ENCODE measurements at regions not wholly inside any gene's neighbourhood (a gene's known extent, or its start where the extent isn't known, plus 50 kb on each side); places are given as distances from the start of the nearest gene placed in this dataset.

DNA sequence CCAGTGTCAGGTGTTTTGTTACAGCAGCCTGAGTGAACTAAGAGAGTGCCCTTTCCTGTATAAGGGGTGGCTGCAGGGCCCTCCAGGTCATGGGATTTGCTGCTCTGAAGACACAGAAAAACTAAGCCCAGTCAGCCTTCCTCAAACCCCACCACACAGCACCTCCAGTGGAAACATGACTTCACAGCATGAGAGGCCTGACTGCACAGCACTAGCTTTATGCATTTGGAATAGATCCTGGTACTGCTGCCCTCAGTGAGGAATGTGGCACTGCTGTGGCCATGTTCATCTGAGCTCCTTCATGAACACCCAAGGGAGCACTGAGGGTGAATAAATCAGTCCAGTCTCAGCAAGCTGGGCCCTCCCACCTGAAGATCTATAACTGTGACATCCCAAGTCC, 296.1 kb upstream of the FOXQ1 start:
- no peaks in the 10 kb centered on the region for H3K27me3 Mint-ChIP-seq (ENCODE audit: insufficient read depth, unreplicated experiment)
- intact Hi-C loops (cut with micrococcal nuclease; ENCODE audit: unreplicated experiment): no loop called here
- POLR2A ChIA-PET: no interaction called here

DNA sequence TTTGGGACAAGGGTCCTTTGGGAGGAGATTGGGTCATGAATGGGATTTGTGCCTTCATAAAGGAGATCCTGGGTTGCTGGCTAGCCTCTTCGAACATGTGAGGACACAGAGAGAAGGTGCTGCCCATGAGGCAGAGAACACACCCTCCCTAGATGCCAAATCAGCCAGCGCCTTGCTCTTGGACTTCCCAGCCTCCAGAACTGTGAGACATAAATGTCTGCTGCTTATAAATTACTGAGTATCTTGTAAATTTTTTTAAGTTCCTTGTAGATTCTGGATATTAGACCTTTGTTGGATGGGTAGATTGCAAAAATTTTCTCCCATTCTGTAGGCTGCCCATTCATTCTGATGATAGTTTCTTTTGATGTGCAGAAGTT, 297.5 kb upstream of the FOXQ1 start:
- Histone ChIP-seq H3K9me3 (no peaks in the 10 kb centered on the region), H3K4me1 (no peaks in the 10 kb centered on the region), H3K36me3 (ENCODE audit: control insufficient read depth, insufficient read depth, low read length) (no peaks in the 10 kb centered on the region), H3K27me3 (replicated peaks; ENCODE audit: control insufficient read depth, insufficient read depth, low read length) (no peaks in the 10 kb centered on the region), H3K4me3 (ENCODE audit: low read depth, low read length) (no peak overlapping the region)
- peaks cover 12% of the 10 kb centered on the region for H3K9me3 Mint-ChIP-seq (ENCODE audit: unreplicated experiment)
- no TSS peak for BruUV-seq (replicated peaks)
- no peak for DNase-seq
- no peak overlapping the region for H3K4me3 Mint-ChIP-seq (ENCODE audit: unreplicated experiment)
- intact Hi-C loops (cut with micrococcal nuclease; ENCODE audit: unreplicated experiment): no loop called here
- TF ChIP-seq, protein P1, sequence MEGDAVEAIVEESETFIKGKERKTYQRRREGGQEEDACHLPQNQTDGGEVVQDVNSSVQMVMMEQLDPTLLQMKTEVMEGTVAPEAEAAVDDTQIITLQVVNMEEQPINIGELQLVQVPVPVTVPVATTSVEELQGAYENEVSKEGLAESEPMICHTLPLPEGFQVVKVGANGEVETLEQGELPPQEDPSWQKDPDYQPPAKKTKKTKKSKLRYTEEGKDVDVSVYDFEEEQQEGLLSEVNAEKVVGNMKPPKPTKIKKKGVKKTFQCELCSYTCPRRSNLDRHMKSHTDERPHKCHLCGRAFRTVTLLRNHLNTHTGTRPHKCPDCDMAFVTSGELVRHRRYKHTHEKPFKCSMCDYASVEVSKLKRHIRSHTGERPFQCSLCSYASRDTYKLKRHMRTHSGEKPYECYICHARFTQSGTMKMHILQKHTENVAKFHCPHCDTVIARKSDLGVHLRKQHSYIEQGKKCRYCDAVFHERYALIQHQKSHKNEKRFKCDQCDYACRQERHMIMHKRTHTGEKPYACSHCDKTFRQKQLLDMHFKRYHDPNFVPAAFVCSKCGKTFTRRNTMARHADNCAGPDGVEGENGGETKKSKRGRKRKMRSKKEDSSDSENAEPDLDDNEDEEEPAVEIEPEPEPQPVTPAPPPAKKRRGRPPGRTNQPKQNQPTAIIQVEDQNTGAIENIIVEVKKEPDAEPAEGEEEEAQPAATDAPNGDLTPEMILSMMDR (IDR thresholded peaks at IDR 0.05; ENCODE audit: insufficient read depth in 1 of 2, low read depth in 1 of 2, low read length in 1 of 2, severe bottlenecking in 1 of 2, unreplicated experiment in 1 of 2): no peak
- ChIA-PET POLR2A (no interaction called here), CTCF (no interaction called here)
- no peaks in the 10 kb centered on the region for H3K27me3 Mint-ChIP-seq (ENCODE audit: insufficient read depth, unreplicated experiment)
- no peaks in the 10 kb centered on the region for H3K36me3 Mint-ChIP-seq (ENCODE audit: insufficient read depth, unreplicated experiment)
- no peak overlapping the region for H3K27ac Mint-ChIP-seq (ENCODE audit: unreplicated experiment)
- H3K4me1 Mint-ChIP-seq (ENCODE audit: low read depth, unreplicated experiment): no peaks in the 10 kb centered on the region

More for the DNA sequence above, 296.1 kb upstream of the FOXQ1 start:
- no peaks in the 10 kb centered on the region for H3K9me3 ChIP-seq
- no peaks in the 10 kb centered on the region for H3K4me1 ChIP-seq
- Mint-ChIP-seq H3K27ac (ENCODE audit: unreplicated experiment) (no peak overlapping the region), H3K4me1 (ENCODE audit: low read depth, unreplicated experiment) (no peaks in the 10 kb centered on the region), H3K36me3 (ENCODE audit: insufficient read depth, unreplicated experiment) (no peaks in the 10 kb centered on the region), H3K9me3 (ENCODE audit: unreplicated experiment) (peaks cover 11% of the 10 kb centered on the region), H3K4me3 (ENCODE audit: unreplicated experiment) (no peak overlapping the region)
- TF ChIP-seq, protein P1 (IDR thresholded peaks at IDR 0.05; ENCODE audit: insufficient read depth in 1 of 2, low read depth in 1 of 2, low read length in 1 of 2, severe bottlenecking in 1 of 2, unreplicated experiment in 1 of 2): peak; percentile 16 to 24
- DNase-seq: peak in 1 of 2 experiments; percentile 17
- no peak overlapping the region for H3K4me3 ChIP-seq (ENCODE audit: low read depth, low read length)
- no peaks in the 10 kb centered on the region for H3K36me3 ChIP-seq (ENCODE audit: control insufficient read depth, insufficient read depth, low read length)
- CTCF ChIA-PET: no interaction called here
- BruUV-seq (replicated peaks): no TSS peak
- no peaks in the 10 kb centered on the region for H3K27me3 ChIP-seq (replicated peaks; ENCODE audit: control insufficient read depth, insufficient read depth, low read length)

DNA sequence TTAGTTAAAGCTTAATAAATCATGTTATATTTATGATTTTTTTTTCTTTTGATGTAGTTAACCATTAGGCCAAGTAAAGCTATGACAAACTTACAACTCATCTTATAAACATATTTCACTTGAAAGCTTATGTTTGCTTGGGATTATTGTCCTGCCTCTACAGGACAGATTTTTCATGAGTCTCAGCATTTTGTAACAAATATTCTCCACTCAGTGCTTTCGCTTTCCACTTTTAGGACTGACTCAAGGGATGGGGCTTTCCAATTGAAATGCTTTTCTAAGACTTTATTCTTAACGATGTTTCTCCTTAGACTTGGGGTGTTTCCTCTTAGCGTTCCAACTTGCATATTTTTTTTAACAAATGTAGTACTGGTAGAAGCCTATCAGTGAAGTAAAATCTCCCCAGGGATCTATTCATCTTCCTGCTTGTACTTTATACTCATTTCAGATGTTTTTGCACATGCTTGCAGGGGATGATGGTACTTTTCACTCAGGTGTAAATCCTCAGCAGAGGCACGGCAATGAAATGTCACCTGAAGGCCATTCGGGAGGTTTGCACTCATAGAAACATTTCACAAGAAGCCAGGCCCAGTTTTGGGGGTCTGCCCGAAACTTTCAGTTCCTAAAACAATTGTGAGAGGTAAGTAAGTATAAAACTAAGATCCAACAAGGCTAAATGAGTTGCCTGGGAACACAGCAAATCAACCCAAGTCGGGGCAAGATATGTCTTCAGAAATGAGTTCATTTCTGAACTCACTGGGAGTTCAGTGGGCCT, 298.1 kb upstream of the FOXQ1 start:
- intact Hi-C loops (cut with micrococcal nuclease; ENCODE audit: unreplicated experiment): no loop called here
- Mint-ChIP-seq H3K9me3 (ENCODE audit: unreplicated experiment) (peaks cover 11% of the 10 kb centered on the region), H3K36me3 (ENCODE audit: insufficient read depth, unreplicated experiment) (no peaks in the 10 kb centered on the region), H3K4me3 (ENCODE audit: unreplicated experiment) (no peak overlapping the region), H3K27me3 (ENCODE audit: insufficient read depth, unreplicated experiment) (no peaks in the 10 kb centered on the region), H3K4me1 (ENCODE audit: low read depth, unreplicated experiment) (no peaks in the 10 kb centered on the region), H3K27ac (ENCODE audit: unreplicated experiment) (no peak overlapping the region)
- POLR2A ChIA-PET: no interaction called here
- no TSS peak for BruUV-seq (replicated peaks)
- Histone ChIP-seq H3K4me3 (ENCODE audit: low read depth, low read length) (no peak overlapping the region), H3K9me3 (no peaks in the 10 kb centered on the region), H3K36me3 (ENCODE audit: control insufficient read depth, insufficient read depth, low read length) (no peaks in the 10 kb centered on the region), H3K4me1 (no peaks in the 10 kb centered on the region), H3K27me3 (replicated peaks; ENCODE audit: control insufficient read depth, insufficient read depth, low read length) (no peaks in the 10 kb centered on the region)
- DNase-seq: no peak
- TF ChIP-seq, protein P1 (IDR thresholded peaks at IDR 0.05; ENCODE audit: insufficient read depth in 1 of 2, low read depth in 1 of 2, low read length in 1 of 2, severe bottlenecking in 1 of 2, unreplicated experiment in 1 of 2): no peak
- CTCF ChIA-PET: no interaction called here
